Adrenal gland (tissue), 9 donors: ENCODE measurements at regions not wholly inside any gene's neighbourhood (a gene's known extent, or its start where the extent isn't known, plus 50 kb on each side); places are given as distances from the start of the nearest gene placed in this dataset.

Experiments
- DNase-seq, 7 donors: peaks; one replicate each; pipeline ENCODE4 v3.0.0-alpha.2; 2019 to 2020
- H3K27ac ChIP-seq, 5 donors: fragments of 200-600 bp; sonication (generic) in 4 of 5; 1 replicate in 3 of 5; 2 replicates in 2 of 5; pipeline versions ENCODE4 v1.5.1 to v1.8.0; 2016 to 2020; ENCODE audit warnings: mild to moderate bottlenecking in 1 of 5
- H3K27me3 ChIP-seq: fragments of 200-600 bp; 2 replicates; pipeline ENCODE4 v1.8.0; 2021
- H3K36me3 ChIP-seq, 2 donors: fragments of 200-600 bp; replicated peaks in 1 of 2; 1 replicate in 1 of 2; 2 replicates in 1 of 2; pipeline versions ENCODE4 v1.5.1 to v1.8.0; 2018 to 2022
- H3K4me1 ChIP-seq, 2 donors: fragments of 200-600 bp; replicated peaks in 1 of 2; 1 replicate in 1 of 2; 2 replicates in 1 of 2; pipeline versions ENCODE4 v1.5.1 to v1.8.0; 2018 to 2021
- H3K4me3 ChIP-seq, 4 donors: fragments of 200-600 bp; sonication (generic) in 3 of 4; one replicate each; pipeline ENCODE4 v1.5.1; 2016 to 2018
- H3K9me3 ChIP-seq, 3 donors: fragments of 200-600 bp; sonication (generic) in 1 of 3; replicated peaks in 1 of 3; 1 replicate in 2 of 3; 2 replicates in 1 of 3; pipeline versions ENCODE4 v1.5.1 to v1.8.0; 2016 to 2021
- CTCF ChIP-seq, 6 experiments: fragments of 450-650 bp in 4 of 6; fragments of 200-600 bp in 2 of 6; sonication (generic) in 1 of 6; IDR thresholded peaks; 1 replicate in 5 of 6; 2 replicates in 1 of 6; pipeline versions ENCODE4 v1.5.1 to v1.8.0; 2016 to 2021; ENCODE audit warnings: antibody characterized with exemption in 6 of 6, mild to moderate bottlenecking in 2 of 6, moderate library complexity in 1 of 6
- POLR2A ChIP-seq, 2 donors: fragments of 450-650 bp; IDR thresholded peaks; one replicate each; pipeline ENCODE4 v1.6.1; 2017; ENCODE audit warnings: antibody characterized with exemption in 2 of 2, mild to moderate bottlenecking in 2 of 2, moderate library complexity in 1 of 2
- WGBS, 4 donors: extraction: QIAGEN DNeasy Blood & Tissue Kit in 2 of 4; methylation state at CpG; one replicate each; pipeline versions ENCODE4 v1.1.5 to v1.1.7; 2013 to 2017; 5-methylcytosine and 5-hydroxymethylcytosine counted together
- intact Hi-C, 2 donors: fragments of 100-400 bp; cut with DNase I; formaldehyde crosslinking; loops; one replicate each; pipeline versions ENCODE4 v1.14.1 to v1.15.0; 2022 to 2023
- donor health status: healthy with polysubstance abuse.
- donor health status: Bipolar disorder and iron deficiency.
- donor health status: DM: yes; HTN: yes; CAD: no.
- donor health status: DM: no; HTN: no; CAD: no.
- donor health status: DM: no; HTN: no; CAD: no.

DNA sequence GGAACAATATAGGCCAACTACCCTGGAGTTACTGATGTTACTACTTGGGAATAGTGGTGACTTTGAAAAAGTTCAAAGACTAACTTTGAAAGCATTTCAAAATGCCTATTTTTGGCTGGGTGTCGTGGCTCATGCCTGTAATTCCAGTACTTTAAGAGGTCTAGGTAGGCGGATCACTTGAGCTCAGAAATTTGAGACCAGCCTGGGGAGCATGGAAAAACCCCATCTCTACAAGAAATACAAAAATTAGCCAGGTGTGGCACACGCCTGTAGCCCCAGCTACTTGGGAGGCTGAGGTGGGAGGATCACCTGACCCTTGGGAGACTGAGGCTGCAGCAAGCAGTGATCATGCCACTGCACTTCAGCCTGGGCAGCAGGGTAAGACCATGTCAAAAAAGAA, 105.3 kb downstream of the ARRDC3 start:
- Histone ChIP-seq H3K27me3 (no peaks in the 10 kb centered on the region), H3K4me1 (peaks cover 6 to 16% of the 10 kb centered on the region in 2 donors), H3K9me3 (no peaks in the 10 kb centered on the region), H3K36me3 (no peaks in the 10 kb centered on the region), H3K27ac (no peak overlapping the region), H3K4me3 (no peak overlapping the region)
- no peak for DNase-seq
- WGBS, 4 donors: 86 to 88% (median 87%) methylated on average over 3 of the region's 3 CpGs
- TF ChIP-seq CTCF (IDR thresholded peaks at IDR 0.05) (no peak), POLR2A (IDR thresholded peaks at IDR 0.05) (no peak)
- intact Hi-C loops: no loop called here

GRCh38 chr5:91277093-91277626, 106.0 kb downstream of the ARRDC3 start:
- Histone ChIP-seq H3K4me3 (no peak overlapping the region), H3K4me1 (peaks cover 6 to 16% of the 10 kb centered on the region in 2 donors), H3K27me3 (no peaks in the 10 kb centered on the region), H3K27ac (no peak overlapping the region), H3K9me3 (no peaks in the 10 kb centered on the region), H3K36me3 (no peaks in the 10 kb centered on the region)
- no peak for DNase-seq
- intact Hi-C loops: no loop called here
- TF ChIP-seq POLR2A (IDR thresholded peaks at IDR 0.05): no peak
- no peak for TF ChIP-seq CTCF (IDR thresholded peaks at IDR 0.05)
- WGBS, 4 donors: 45 to 56% (median 48%) methylated on average over 5 of the region's 5 CpGs

DNA sequence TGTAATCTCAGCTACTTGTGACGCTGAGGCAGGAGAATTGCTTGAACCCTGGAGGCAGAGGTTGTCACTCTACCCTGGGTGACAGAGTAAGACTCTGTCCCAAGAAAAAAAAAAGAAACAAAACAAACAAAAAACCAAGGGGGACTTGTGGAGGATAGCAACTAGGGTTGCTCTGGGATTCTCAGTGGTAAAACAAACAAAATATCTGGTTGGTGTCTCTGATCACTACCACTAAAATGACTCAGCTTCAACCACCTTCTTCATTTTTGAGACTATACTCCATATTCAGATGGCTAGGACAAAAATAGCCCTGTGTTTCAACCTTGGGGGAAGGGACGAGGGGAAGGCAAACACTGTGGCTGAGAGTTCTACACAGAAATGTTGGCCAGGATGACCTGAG, 110.3 kb downstream of the ARRDC3 start:
- Histone ChIP-seq H3K4me1 (no peaks in the 10 kb centered on the region), H3K27me3 (no peaks in the 10 kb centered on the region), H3K27ac (no peak overlapping the region), H3K36me3 (no peaks in the 10 kb centered on the region), H3K4me3 (no peak overlapping the region), H3K9me3 (no peaks in the 10 kb centered on the region)
- DNase-seq: no peak
- 58 to 66% (median 64%) methylated on average over 2 of the region's 2 CpGs for WGBS, 4 donors
- no peak for TF ChIP-seq POLR2A (IDR thresholded peaks at IDR 0.05)
- no peak for TF ChIP-seq CTCF (IDR thresholded peaks at IDR 0.05)
- intact Hi-C loops: no loop called here

- intact Hi-C loops: no loop called here
- Histone ChIP-seq H3K27me3 (no peaks in the 10 kb centered on the region), H3K27ac (no peak overlapping the region), H3K9me3 (no peaks in the 10 kb centered on the region), H3K36me3 (no peaks in the 10 kb centered on the region), H3K4me3 (no peak overlapping the region), H3K4me1 (no peaks in the 10 kb centered on the region)
- no peak for DNase-seq
- no peak for TF ChIP-seq POLR2A (IDR thresholded peaks at IDR 0.05)
Measured at GRCh38 chr5:91271999-91272398, 111.1 kb downstream of the ARRDC3 start.

GRCh38 chr5:91269198-91269597, 113.9 kb downstream of the ARRDC3 start:
- peaks cover 10% of the 10 kb centered on the region in 2 donors for H3K4me1 ChIP-seq
- intact Hi-C loops: no loop called here
- TF ChIP-seq CTCF (IDR thresholded peaks at IDR 0.05) (no peak), POLR2A (IDR thresholded peaks at IDR 0.05) (no peak)
- no peak overlapping the region for H3K27ac ChIP-seq
- H3K36me3 ChIP-seq: no peaks in the 10 kb centered on the region
- H3K27me3 ChIP-seq: no peaks in the 10 kb centered on the region
- 84 to 97% (median 90%) methylated on average over 3 of the region's 3 CpGs for WGBS, 4 donors
- H3K4me3 ChIP-seq: no peak overlapping the region
- DNase-seq: no peak
- no peaks in the 10 kb centered on the region for H3K9me3 ChIP-seq
